GM10847 (cell line): ENCODE measurements at regions not wholly inside any gene's neighbourhood (a gene's known extent, or its start where the extent isn't known, plus 50 kb on each side); places are given as distances from the start of the nearest gene placed in this dataset.

Experiments used
- POLR2A ChIP-seq: IDR thresholded peaks from 2 replicates; pipeline ENCODE4 v1.6.1; 2011; ENCODE audit not compliant: insufficient read length; ENCODE audit errors: extremely low read depth

- no peak for TF ChIP-seq POLR2A
Observed at GRCh38 chr14:50051106-50051505, 65.3 kb downstream of the VCPKMT start.

GRCh38 chr14:50051706-50052105 lies 64.7 kb downstream of the VCPKMT start:
- TF ChIP-seq POLR2A = no peak

- TF ChIP-seq POLR2A = no peak
Observed at GRCh38 chr14:50052517-50052916, 63.9 kb downstream of the VCPKMT start.

- no peak for TF ChIP-seq POLR2A
Observed at GRCh38 chr14:50053935-50054334, 62.4 kb downstream of the VCPKMT start.

GRCh38 chr14:50055461-50056228 lies 60.7 kb downstream of the VCPKMT start:
- TF ChIP-seq POLR2A = no peak

GRCh38 chr14:50056435-50056834 lies 59.9 kb downstream of the VCPKMT start:
- TF ChIP-seq POLR2A = no peak

GRCh38 chr14:50057331-50057730 lies 59.0 kb downstream of the VCPKMT start:
- TF ChIP-seq POLR2A = no peak

- no peak for TF ChIP-seq POLR2A
Observed at GRCh38 chr14:50058113-50058512, 58.3 kb downstream of the VCPKMT start.
